GM20431 (cell line): ENCODE measurements at regions not wholly inside any gene's neighbourhood (a gene's known extent, or its start where the extent isn't known, plus 50 kb on each side); places are given as distances from the start of the nearest gene placed in this dataset.

Source experiments
- in situ Hi-C: fragments of 300-500 bp; cut with MseI, MboI; formaldehyde crosslinking; loops from one replicate; pipeline ENCODE4 v1.15.0; 2020; ENCODE audit warnings: low sequenced_read_pairs; ENCODE audit not compliant: unreplicated experiment

DNA sequence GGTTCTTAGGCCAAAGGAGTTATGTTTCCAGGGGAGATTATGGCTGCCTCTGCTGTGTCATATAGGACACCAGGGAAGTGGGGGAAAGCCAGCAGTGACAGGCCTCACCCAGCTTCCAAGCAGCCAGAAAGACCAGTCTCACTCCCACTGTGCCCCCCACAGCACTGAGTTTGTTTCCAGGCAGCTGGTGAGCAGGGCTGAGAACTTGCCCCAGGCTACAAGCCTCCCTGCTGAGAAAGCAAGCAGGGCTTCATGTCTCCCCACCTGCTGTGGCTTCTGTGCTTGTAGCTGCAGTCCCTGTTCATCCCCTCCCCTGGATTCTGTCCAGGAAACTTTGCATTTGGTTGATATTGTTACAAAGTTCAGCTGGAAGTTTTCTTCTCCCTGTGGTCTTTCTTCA lies 376.3 kb downstream of the PDCD6IP start:
- in situ Hi-C loops = no loop called here

GRCh38 chr3:34175636-34176176 lies 377.3 kb downstream of the PDCD6IP start:
- in situ Hi-C loops = no loop called here

DNA sequence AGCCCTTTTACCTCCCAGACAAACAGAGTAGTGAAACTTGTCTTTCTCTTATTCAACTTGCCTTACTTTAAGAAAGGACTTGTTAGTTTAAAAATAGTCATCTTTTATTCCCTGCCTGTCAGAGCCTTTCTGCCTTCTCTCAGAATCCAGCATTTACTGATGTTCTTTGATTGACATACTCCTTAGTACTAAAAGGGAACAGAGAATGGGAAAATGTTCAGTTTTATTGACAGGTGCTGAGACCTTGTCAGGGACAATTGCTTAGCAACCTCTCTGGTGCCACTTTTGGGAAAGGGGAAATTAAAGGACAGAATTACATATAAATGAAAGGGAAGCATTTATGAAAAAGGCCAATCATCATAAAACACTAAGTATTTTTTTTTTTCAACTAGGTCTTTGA lies 378.3 kb downstream of the PDCD6IP start:
- in situ Hi-C loops = no loop called here

DNA sequence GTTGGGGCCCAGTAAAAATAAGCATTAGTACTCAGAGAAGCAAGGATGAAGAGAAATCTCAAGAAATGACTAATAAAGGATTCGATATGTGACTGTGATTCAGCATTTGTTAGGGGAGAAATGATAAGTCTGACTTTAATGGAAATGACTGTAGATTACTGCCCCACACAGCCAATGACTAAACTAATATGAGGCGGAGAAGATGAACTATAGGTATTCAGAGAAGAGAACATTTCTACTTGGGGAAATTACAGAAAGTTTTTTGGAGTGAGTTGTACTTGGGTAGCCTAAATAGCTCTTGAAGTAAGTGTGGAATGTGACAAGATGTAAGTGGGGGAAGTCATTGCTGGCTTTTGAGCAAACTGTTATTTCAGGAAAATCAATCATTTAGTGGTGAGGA lies 380.0 kb downstream of the PDCD6IP start:
- in situ Hi-C loops = no loop called here

DNA sequence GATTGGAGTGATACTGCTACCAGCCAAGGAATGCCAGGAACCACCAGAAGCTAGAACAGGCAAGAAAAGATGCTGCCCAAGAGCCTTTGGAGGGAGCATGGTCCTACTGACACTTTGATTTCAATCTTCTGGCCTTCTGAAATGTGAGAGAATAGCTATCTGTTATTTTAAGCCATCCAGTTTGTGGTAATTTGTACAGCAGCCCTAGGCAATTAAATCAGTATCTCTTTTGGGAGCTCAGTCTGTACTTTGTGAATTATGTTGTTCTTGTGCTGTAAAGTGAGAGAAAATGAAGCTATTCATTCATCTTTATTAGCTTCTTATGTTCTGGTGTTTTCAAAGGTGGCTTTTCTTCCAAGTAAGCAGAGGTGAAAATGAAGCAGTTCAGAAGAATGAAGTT lies 381.3 kb downstream of the PDCD6IP start:
- in situ Hi-C loops = no loop called here

GRCh38 chr3:34180532-34180931 lies 382.1 kb downstream of the PDCD6IP start:
- in situ Hi-C loops = no loop called here

- in situ Hi-C loops = no loop called here
Observed at GRCh38 chr3:34183114-34183513, 384.7 kb downstream of the PDCD6IP start.

DNA sequence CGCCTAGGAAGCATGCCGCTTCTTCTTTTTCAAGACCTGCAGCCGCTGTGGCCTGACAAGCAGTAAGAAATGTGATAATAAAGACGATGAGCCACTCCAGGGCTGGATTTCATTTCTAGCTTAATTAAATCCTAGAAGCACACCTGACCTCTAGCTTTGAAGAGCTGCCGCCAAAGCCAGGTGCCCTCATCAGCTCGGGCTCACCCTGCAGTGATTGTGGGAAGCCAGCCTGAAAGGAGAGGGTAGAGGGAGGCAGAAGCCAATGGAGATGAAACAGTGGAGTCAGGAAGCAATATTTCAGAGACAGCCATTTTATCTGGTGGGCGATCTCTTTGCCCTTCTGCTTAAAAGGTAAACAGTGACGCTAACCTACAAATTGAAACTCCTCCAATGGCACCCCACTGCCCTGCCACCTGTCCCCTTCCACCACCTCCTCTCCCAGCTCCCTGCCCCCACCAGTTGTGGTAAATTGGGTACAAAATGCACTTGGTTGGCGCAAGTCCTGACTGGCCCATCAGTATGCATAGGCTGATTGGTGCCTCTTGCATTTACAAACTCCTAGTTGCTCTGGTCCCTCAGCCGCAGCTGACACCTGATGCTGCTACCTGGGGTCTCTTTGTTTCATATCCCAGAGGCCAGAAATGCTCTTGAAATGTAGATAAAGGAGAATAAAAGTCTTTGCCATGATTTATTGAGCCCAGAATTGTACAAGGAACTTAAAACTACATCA lies 385.3 kb downstream of the PDCD6IP start:
- in situ Hi-C loops = no loop called here

GRCh38 chr3:34185301-34185700 lies 386.9 kb downstream of the PDCD6IP start:
- in situ Hi-C loops = no loop called here

- in situ Hi-C loops = no loop called here
Observed at GRCh38 chr3:34189133-34189532, 390.7 kb downstream of the PDCD6IP start.

- in situ Hi-C loops = no loop called here
Observed at GRCh38 chr3:34196914-34197313, 398.5 kb downstream of the PDCD6IP start.

DNA sequence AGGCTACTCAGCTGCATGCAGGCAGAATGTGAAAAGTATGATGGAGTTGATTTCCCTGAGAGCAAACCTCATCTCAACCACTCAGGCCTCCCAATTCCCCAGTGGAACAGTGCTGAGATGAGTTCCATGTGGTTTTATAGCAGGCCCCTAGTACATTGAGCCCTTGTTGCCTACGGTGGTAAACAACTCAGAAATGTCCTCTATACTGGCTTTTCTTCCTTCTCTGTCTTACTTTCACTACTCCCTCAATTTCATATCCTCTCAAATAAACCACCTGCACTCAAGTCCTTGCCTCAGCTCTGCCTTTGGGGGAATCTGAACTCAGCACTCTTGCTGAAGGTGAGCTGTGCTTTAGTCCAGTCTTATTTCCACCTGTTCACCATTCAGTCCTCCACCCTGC lies 399.9 kb downstream of the PDCD6IP start:
- in situ Hi-C loops = no loop called here

DNA sequence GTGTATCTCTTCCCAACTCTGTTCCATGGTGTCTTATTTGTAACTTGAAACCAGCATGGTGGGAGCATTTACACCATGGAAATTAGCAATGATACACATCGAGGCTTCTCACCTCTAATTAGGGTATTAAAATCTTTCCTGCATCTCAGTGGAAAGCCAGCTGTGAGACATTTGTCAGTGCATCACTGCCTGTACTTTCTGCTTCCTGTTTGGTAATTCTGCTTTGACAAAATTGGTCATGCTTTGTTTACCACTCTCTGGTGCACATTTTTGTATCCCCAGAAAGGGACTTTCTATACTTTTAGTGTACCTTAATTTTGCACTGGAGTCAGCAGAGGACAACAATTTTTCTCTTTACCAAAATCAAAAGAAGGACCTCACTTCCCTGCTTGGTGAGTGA lies 402.1 kb downstream of the PDCD6IP start:
- in situ Hi-C loops = no loop called here

GRCh38 chr3:34202975-34203374 lies 404.5 kb downstream of the PDCD6IP start:
- in situ Hi-C loops = no loop called here

DNA sequence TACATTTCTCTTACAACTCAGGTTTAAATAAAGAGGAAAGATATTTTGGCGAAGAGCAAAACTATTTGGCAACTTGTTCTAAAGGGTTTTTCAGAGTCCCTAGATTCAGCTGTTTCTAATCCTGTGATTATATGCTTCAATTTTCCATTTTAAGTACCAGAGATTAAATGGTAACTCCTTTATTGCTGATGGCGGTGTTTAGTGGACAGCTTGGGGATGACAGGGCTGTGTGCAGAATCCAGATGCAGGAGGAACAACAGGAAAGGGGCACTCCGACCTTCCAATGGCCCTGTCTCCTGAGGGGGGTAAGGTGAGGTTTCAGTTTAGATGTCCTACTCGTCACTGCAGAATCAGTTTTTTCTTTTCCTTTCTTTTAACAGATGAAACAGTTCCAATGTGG lies 405.0 kb downstream of the PDCD6IP start:
- in situ Hi-C loops = no loop called here

- in situ Hi-C loops = no loop called here
Observed at GRCh38 chr3:34207002-34207401, 408.6 kb downstream of the PDCD6IP start.

- in situ Hi-C loops = no loop called here
Observed at GRCh38 chr3:34207806-34208205, 409.4 kb downstream of the PDCD6IP start.

DNA sequence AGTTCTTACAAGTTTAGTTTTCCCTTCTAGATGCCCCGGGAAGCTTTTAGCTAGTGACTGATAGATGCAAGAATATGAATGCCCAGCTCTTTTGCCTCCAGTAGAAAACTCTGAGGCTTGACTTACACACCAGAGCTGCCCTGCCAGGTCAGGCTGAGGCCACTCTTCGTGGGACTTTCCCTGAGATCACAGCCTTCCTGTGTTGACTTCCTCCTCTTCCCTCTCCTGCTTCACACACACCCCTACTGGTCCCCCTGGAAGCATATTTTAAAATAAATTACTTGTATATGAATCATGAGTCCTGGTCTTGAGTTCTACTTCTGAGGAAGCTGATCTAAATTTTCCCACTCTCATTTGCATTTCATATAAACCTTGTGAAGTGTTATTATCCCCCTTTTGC lies 413.7 kb downstream of the PDCD6IP start:
- in situ Hi-C loops = no loop called here

GRCh38 chr3:34212656-34213055 lies 414.2 kb downstream of the PDCD6IP start:
- in situ Hi-C loops = no loop called here

GRCh38 chr3:34213478-34213877 lies 415.0 kb downstream of the PDCD6IP start:
- in situ Hi-C loops = no loop called here

GRCh38 chr3:34216711-34217335 lies 418.4 kb downstream of the PDCD6IP start:
- in situ Hi-C loops = no loop called here
